DND-41 (cell line): ENCODE measurements at regions not wholly inside any gene's neighbourhood (a gene's known extent, or its start where the extent isn't known, plus 50 kb on each side); places are given as distances from the start of the nearest gene placed in this dataset.

Experiments used
- ATAC-seq: fragments of 200-7000 bp; cut with Tn5 transposase; 3 replicates; pipeline ENCODE4 v1.9.1; 2021; ENCODE audit warnings: low read depth; ENCODE audit not compliant: insufficient read depth
- DNase-seq: peaks from one replicate; pipeline ENCODE4 v3.0.0-alpha.2; 2020
- H2AFZ ChIP-seq: 2 replicates; pipeline ENCODE4 v1.6.0; 2012; ENCODE audit warnings: low read depth, low read length
- H3K27ac ChIP-seq: 2 replicates; pipeline ENCODE4 v1.5.1; 2012; ENCODE audit warnings: low read length, inconsistent platforms
- H3K27me3 ChIP-seq: fragments of 200-600 bp; sonication (generic); 2 replicates; pipeline ENCODE4 v1.6.0; 2012; ENCODE audit warnings: low read length, mild to moderate bottlenecking, inconsistent platforms; ENCODE audit not compliant: insufficient read depth, poor library complexity
- H3K36me3 ChIP-seq: 2 replicates; pipeline ENCODE4 v1.5.1; 2012; ENCODE audit warnings: low read length, inconsistent platforms; ENCODE audit not compliant: insufficient read depth
- H3K4me1 ChIP-seq: 2 replicates; pipeline ENCODE4 v1.5.1; 2012; ENCODE audit warnings: mild to moderate bottlenecking, low read length; ENCODE audit not compliant: insufficient read depth
- H3K4me2 ChIP-seq: 2 replicates; pipeline ENCODE4 v1.6.0; 2012; ENCODE audit warnings: mild to moderate bottlenecking, moderate library complexity, low read length, inconsistent platforms; ENCODE audit not compliant: insufficient read depth
- H3K4me3 ChIP-seq, 2 experiments: fragments of 200-600 bp in 1 of 2; shearing (Covaris generic) in 1 of 2; 2 replicates each; pipeline ENCODE4 v1.5.1; 2012 to 2016; ENCODE audit warnings: inconsistent platforms in 2 of 2, low read length in 2 of 2, mild to moderate bottlenecking in 2 of 2, low read depth in 1 of 2, moderate library complexity in 1 of 2
- H3K79me2 ChIP-seq: 2 replicates; pipeline ENCODE4 v1.6.0; 2012; ENCODE audit warnings: low read length, inconsistent platforms; ENCODE audit not compliant: insufficient read depth
- H3K9ac ChIP-seq: 2 replicates; pipeline ENCODE4 v1.6.0; 2012; ENCODE audit warnings: low read depth, mild to moderate bottlenecking, inconsistent platforms, low read length, moderate library complexity
- H3K9me3 ChIP-seq: 2 replicates; pipeline ENCODE4 v1.5.1; 2012; ENCODE audit warnings: low read length, moderate library complexity, mild to moderate bottlenecking, inconsistent platforms; ENCODE audit not compliant: insufficient read depth, severe bottlenecking
- H4K20me1 ChIP-seq: 2 replicates; pipeline ENCODE4 v1.6.0; 2012; ENCODE audit warnings: low read length; ENCODE audit not compliant: insufficient read depth
- EZH2 ChIP-seq: IDR thresholded peaks from 3 replicates; pipeline ENCODE4 v1.6.1; 2012; ENCODE audit warnings: borderline replicate concordance, low read depth, mild to moderate bottlenecking, moderate library complexity, low read length, inconsistent platforms; ENCODE audit not compliant: severe bottlenecking
- TF ChIP-seq, protein P1 (sequence below): IDR thresholded peaks from 2 replicates; pipeline ENCODE4 v1.5.1; 2012; ENCODE audit warnings: borderline replicate concordance, low read length, moderate library complexity, mild to moderate bottlenecking; ENCODE audit not compliant: poor library complexity, severe bottlenecking; ENCODE audit errors: extremely low read depth

GRCh38 chr2:106572541-106573450 lies 85.6 kb downstream of the CD8B2 start:
- DNase-seq (peak; percentile 48), ATAC-seq (peak; percentile 66; the same call in 1 of the 3 replicates)
- H3K9ac ChIP-seq, result no peak overlapping the region
- no peaks in the 10 kb centered on the region for H3K79me2 ChIP-seq
- H3K9me3 ChIP-seq, result no peaks in the 10 kb centered on the region
- no peaks in the 10 kb centered on the region for H3K4me1 ChIP-seq
- no peak overlapping the region for H3K27ac ChIP-seq
- H3K27me3 ChIP-seq, result peaks cover 3% of the 10 kb centered on the region
- H3K4me2 ChIP-seq, result no peak overlapping the region
- no peaks in the 10 kb centered on the region for H4K20me1 ChIP-seq
- H3K4me3 ChIP-seq, result no peak overlapping the region
- no peak overlapping the region for H2AFZ ChIP-seq
- no peaks in the 10 kb centered on the region for H3K36me3 ChIP-seq
- TF ChIP-seq EZH2, result no peak
- TF ChIP-seq, protein P1, sequence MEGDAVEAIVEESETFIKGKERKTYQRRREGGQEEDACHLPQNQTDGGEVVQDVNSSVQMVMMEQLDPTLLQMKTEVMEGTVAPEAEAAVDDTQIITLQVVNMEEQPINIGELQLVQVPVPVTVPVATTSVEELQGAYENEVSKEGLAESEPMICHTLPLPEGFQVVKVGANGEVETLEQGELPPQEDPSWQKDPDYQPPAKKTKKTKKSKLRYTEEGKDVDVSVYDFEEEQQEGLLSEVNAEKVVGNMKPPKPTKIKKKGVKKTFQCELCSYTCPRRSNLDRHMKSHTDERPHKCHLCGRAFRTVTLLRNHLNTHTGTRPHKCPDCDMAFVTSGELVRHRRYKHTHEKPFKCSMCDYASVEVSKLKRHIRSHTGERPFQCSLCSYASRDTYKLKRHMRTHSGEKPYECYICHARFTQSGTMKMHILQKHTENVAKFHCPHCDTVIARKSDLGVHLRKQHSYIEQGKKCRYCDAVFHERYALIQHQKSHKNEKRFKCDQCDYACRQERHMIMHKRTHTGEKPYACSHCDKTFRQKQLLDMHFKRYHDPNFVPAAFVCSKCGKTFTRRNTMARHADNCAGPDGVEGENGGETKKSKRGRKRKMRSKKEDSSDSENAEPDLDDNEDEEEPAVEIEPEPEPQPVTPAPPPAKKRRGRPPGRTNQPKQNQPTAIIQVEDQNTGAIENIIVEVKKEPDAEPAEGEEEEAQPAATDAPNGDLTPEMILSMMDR, result peak; percentile 85

DNA sequence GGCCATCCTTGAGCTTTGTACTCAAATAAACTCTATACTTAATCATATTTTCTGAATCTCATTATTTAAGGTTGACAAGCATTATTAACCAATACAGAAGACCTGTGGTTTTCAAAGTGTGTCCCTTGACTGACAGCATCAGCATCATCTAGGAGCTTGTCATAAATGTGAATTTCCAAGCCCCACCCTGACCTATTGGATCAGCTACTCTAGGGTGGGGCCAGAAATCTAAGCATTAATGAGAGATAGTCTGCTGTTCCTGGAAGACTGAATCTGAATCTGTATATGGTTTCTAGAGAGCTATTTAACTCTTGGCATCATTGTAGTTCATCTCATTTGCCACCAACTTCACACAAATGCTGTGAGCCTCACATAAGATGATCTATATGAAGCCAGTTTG lies 86.6 kb downstream of the CD8B2 start:
- Histone ChIP-seq H2AFZ (no peak overlapping the region), H3K36me3 (no peaks in the 10 kb centered on the region), H3K9ac (no peak overlapping the region), H3K9me3 (no peaks in the 10 kb centered on the region), H3K27me3 (peaks cover 8% of the 10 kb centered on the region), H4K20me1 (no peaks in the 10 kb centered on the region), H3K4me1 (no peaks in the 10 kb centered on the region), H3K4me2 (no peak overlapping the region), H3K79me2 (no peaks in the 10 kb centered on the region), H3K27ac (no peak overlapping the region), H3K4me3 (no peak overlapping the region)
- ATAC-seq, result no peak
- TF ChIP-seq EZH2, result no peak
- TF ChIP-seq, protein P1, result no peak
- DNase-seq, result no peak

DNA sequence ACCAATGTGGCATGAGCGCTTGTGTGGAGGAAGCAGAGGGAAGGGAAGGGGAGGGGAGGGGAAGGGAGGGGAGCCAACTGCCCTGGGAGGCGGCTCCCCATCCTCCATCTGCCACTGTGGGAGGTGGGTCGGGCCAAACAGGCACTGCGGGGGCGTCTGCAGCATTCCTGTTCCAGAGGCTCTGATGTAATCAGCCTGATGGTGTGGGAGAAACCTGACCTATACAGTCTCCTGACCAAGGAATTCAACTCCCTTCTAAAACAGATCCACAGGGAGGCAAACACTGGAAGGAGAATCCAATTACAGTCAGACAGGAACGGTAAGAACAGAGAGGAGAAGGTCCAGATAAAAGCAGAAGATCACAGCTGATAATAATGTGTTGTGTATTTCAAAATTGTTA lies 88.8 kb downstream of the CD8B2 start:
- H3K27me3 ChIP-seq, result peaks cover 22% of the 10 kb centered on the region
- H2AFZ ChIP-seq, result no peak overlapping the region
- no peak overlapping the region for H3K27ac ChIP-seq
- ATAC-seq (no peak), DNase-seq (no peak)
- no peaks in the 10 kb centered on the region for H3K79me2 ChIP-seq
- no peaks in the 10 kb centered on the region for H3K4me1 ChIP-seq
- H3K36me3 ChIP-seq, result no peaks in the 10 kb centered on the region
- TF ChIP-seq, protein P1, result no peak
- no peak for TF ChIP-seq EZH2
- no peak overlapping the region for H3K9ac ChIP-seq
- no peaks in the 10 kb centered on the region for H3K9me3 ChIP-seq
- H4K20me1 ChIP-seq, result no peaks in the 10 kb centered on the region
- no peak overlapping the region for H3K4me3 ChIP-seq
- no peak overlapping the region for H3K4me2 ChIP-seq
